ENCODE measurements at regions not wholly inside any gene's neighbourhood (a gene's known extent, or its start where the extent isn't known, plus 50 kb on each side); places are given as distances from the start of the nearest gene placed in this dataset.

GRCh38 chr7:49322476-49322875 lies 398.1 kb downstream of the CDC14C start (continued):
- no peak for TF ChIP-seq CTCF (conservative IDR thresholded peaks at IDR 0.05; ENCODE audit: low read depth in 2 of 2)
- no peak for TF ChIP-seq NANOG (IDR thresholded peaks at IDR 0.05; ENCODE audit: borderline replicate concordance)
- no peak for TF ChIP-seq ZNF114 (CRISPR knock-in tag; IDR thresholded peaks at IDR 0.05)
- TF ChIP-seq EZH2phosphoT487 (IDR thresholded peaks at IDR 0.05; ENCODE audit: unreplicated experiment): no peak
- no peak for TF ChIP-seq ZNF331 (CRISPR knock-in tag; IDR thresholded peaks at IDR 0.05; ENCODE audit: low read depth)
- TF ChIP-seq REST (IDR thresholded peaks at IDR 0.05; ENCODE audit: unreplicated experiment): no peak

GRCh38 chr7:49324040-49324439 lies 399.7 kb downstream of the CDC14C start:
- Histone ChIP-seq H3K9me2 (ENCODE audit: insufficient read depth) (no peaks in the 10 kb centered on the region), H4K20me1 (replicated peaks; ENCODE audit: insufficient read depth) (no peaks in the 10 kb centered on the region), H3K4me1 (ENCODE audit: insufficient read depth) (no peaks in the 10 kb centered on the region), H2AFZ (no peak overlapping the region; the same call in 1 of the 2 replicates), H3K4me2 (no peak overlapping the region), H3F3A (replicated peaks; ENCODE audit: low read depth) (no peaks in the 10 kb centered on the region), H3K36me3 (ENCODE audit: insufficient read depth) (no peaks in the 10 kb centered on the region), H3K27me3 (ENCODE audit: insufficient read depth) (no peaks in the 10 kb centered on the region), H3K27ac (ENCODE audit: low read depth) (no peak overlapping the region), H3K4me3 (no peak overlapping the region), H3K79me2 (replicated peaks; ENCODE audit: insufficient read depth) (no peaks in the 10 kb centered on the region)
- ATAC-seq: no peak
- H3K9me3 Mint-ChIP-seq: no peaks in the 10 kb centered on the region
- H3K4me3 Mint-ChIP-seq: no peak overlapping the region
- peak; percentile 8 for DNase-seq (ENCODE audit: low spot score)
- peaks cover 3% of the 10 kb centered on the region; the same call in 1 of the 3 replicates for H3K4me1 Mint-ChIP-seq
- no peaks in the 10 kb centered on the region for H3K27me3 Mint-ChIP-seq (ENCODE audit: insufficient read depth, low read depth, poor library complexity)
- no peaks in the 10 kb centered on the region for H3K36me3 Mint-ChIP-seq (ENCODE audit: low read depth)
- no peak overlapping the region for H3K27ac Mint-ChIP-seq
- TF ChIP-seq ZNF114 (CRISPR knock-in tag; IDR thresholded peaks at IDR 0.05) (no peak), ZNF462 (CRISPR knock-in tag; IDR thresholded peaks at IDR 0.05) (no peak), ETS1 (IDR thresholded peaks at IDR 0.05) (no peak), EZH2 (IDR thresholded peaks at IDR 0.05; ENCODE audit: low read depth, unreplicated experiment) (no peak)

All from GM23338 (cell line).